ENCODE measurements at regions not wholly inside any gene's neighbourhood (a gene's known extent, or its start where the extent isn't known, plus 50 kb on each side); places are given as distances from the start of the nearest gene placed in this dataset.

GRCh38 chr9:110076894-110077725 lies 130.8 kb downstream of the C9orf152 start:
- no peak for TF ChIP-seq CTCF (IDR thresholded peaks at IDR 0.05; ENCODE audit: extremely low read depth in 1 of 2, insufficient read depth in 1 of 2, low read depth in 1 of 2, low read length in 2 of 2)
- TF ChIP-seq POLR2A (IDR thresholded peaks at IDR 0.05; ENCODE audit: low read depth, low read length): no peak
- no peak for TF ChIP-seq EZH2 (IDR thresholded peaks at IDR 0.05; ENCODE audit: borderline replicate concordance, low read depth, low read length, severe bottlenecking)

Data from endothelial cell of umbilical vein (primary cell).